ENCODE measurements at regions not wholly inside any gene's neighbourhood (a gene's known extent, or its start where the extent isn't known, plus 50 kb on each side); places are given as distances from the start of the nearest gene placed in this dataset.

DNA sequence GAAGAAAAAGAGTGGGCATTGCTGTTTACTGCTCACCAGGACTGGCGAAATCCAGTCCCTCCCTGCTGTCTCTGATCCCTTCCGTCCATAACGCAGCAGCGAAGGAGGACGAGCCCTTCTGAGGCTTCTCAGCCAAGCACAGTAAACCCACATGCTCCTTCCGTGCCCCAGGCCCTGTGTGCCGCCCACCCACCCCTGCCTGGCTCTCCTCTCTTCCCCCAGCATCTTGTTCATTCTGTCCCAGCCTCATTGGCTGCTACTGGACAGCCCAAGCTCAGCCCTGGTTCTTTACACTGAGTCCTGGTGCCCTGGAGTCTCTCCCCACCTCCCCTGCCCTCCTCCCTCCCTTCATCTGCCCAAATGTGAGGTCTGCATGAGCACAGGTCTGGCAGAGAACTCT is 559.7 kb downstream of the BRD1 start:
- Histone ChIP-seq H3K4me3 (no peak overlapping the region), H3K4me1 (replicated peaks in 1 of 2) (no peaks in the 10 kb centered on the region), H3K9me3 (replicated peaks in 1 of 3) (no peaks in the 10 kb centered on the region), H3K27me3 (no peaks in the 10 kb centered on the region), H3K36me3 (replicated peaks in 1 of 2) (no peaks in the 10 kb centered on the region), H3K27ac (no peak overlapping the region)
- DNase-seq, result no peak
- WGBS, 4 donors, result 37 to 51% (median 44%) methylated on average over 7 of the region's 7 CpGs
- TF ChIP-seq, protein P1, sequence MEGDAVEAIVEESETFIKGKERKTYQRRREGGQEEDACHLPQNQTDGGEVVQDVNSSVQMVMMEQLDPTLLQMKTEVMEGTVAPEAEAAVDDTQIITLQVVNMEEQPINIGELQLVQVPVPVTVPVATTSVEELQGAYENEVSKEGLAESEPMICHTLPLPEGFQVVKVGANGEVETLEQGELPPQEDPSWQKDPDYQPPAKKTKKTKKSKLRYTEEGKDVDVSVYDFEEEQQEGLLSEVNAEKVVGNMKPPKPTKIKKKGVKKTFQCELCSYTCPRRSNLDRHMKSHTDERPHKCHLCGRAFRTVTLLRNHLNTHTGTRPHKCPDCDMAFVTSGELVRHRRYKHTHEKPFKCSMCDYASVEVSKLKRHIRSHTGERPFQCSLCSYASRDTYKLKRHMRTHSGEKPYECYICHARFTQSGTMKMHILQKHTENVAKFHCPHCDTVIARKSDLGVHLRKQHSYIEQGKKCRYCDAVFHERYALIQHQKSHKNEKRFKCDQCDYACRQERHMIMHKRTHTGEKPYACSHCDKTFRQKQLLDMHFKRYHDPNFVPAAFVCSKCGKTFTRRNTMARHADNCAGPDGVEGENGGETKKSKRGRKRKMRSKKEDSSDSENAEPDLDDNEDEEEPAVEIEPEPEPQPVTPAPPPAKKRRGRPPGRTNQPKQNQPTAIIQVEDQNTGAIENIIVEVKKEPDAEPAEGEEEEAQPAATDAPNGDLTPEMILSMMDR (IDR thresholded peaks at IDR 0.05), result no peak
- no peak for TF ChIP-seq POLR2A (IDR thresholded peaks at IDR 0.05)
- intact Hi-C loops (cut with DNase I), result no loop called here

DNA sequence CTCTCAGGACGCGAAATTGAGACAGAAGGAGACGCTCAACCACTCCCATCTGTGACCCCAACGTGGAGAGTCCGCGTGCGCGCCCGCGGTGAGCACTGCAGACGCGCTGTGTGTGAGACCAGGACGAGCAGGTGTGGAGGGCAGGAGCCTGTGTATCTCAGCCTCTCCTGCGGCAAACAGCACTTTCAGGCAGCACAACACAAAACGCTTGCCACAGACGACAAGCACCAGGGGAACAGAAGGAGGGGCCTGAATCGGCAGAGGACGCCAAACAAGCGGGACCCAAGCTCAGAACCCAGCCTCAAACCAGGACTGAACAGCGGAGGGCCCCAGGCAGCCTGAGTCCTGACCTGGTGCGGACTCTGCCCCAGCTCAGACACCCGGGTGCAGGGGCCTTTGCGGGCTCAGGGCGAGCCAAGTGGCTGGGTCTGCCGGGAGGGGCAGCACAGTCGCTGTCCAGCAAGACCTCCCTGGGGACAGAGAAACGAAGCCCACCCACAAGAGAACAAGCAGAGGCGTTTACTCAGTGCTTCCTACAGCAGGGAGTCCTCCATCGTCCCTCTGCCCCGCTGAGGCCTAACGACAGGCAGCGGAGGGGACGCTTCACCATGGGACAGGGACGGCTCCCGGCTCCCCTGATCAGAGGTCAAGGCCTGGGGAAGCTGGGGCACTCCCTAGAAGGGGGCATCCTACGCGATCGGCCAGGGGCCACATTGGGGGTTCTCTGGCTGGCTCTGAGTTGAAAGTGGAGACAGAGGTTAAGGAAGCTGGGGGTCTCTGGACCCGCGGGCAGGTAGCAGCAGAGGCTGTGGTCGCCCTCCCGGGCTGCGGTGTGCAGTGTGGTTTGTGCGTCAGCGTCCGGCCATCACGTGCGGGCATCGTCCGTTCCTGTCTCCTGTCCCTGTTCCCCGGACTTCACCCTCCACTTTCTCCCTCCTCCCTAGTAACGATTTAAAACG is 560.8 kb downstream of the BRD1 start:
- no peaks in the 10 kb centered on the region for H3K4me1 ChIP-seq (replicated peaks in 1 of 2)
- no peaks in the 10 kb centered on the region for H3K27me3 ChIP-seq
- intact Hi-C loops (cut with DNase I), result no loop called here
- peak in 1 of 7 donors; percentile 5 for DNase-seq
- 52 to 55% (median 53%) methylated on average over 43 to 53 of the region's 53 CpGs for WGBS, 4 donors
- no peaks in the 10 kb centered on the region for H3K9me3 ChIP-seq (replicated peaks in 1 of 3)
- no peaks in the 10 kb centered on the region for H3K36me3 ChIP-seq (replicated peaks in 1 of 2)
- H3K4me3 ChIP-seq, result no peak overlapping the region
- no peak overlapping the region for H3K27ac ChIP-seq
- no peak for TF ChIP-seq POLR2A (IDR thresholded peaks at IDR 0.05)
- TF ChIP-seq, protein P1 (IDR thresholded peaks at IDR 0.05), result no peak

DNA sequence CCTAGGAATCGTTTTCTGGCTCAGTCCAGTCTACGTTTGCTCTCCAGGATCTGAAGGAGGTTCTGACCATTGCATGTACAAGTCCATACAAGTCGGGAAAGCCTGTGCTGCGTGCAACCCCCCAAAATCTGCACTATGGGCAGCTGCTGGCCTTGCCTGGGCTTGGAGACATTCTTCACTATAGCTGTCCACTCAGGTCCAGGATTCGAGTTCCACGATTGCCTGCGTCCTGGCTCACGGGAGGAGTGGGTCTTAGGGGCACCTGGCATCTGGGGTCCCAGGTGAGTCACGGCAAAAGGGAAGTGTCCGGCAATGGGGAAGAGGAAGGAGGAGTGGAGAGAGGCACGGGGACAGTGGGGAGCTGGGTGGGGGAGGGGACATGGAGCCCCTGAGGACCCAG is 563.0 kb downstream of the BRD1 start:
- intact Hi-C loops (cut with DNase I), result no loop called here
- TF ChIP-seq, protein P1 (IDR thresholded peaks at IDR 0.05), result no peak
- no peak for TF ChIP-seq POLR2A (IDR thresholded peaks at IDR 0.05)
- 64 to 81% (median 77%) methylated on average over 11 of the region's 11 CpGs for WGBS, 4 donors

DNA sequence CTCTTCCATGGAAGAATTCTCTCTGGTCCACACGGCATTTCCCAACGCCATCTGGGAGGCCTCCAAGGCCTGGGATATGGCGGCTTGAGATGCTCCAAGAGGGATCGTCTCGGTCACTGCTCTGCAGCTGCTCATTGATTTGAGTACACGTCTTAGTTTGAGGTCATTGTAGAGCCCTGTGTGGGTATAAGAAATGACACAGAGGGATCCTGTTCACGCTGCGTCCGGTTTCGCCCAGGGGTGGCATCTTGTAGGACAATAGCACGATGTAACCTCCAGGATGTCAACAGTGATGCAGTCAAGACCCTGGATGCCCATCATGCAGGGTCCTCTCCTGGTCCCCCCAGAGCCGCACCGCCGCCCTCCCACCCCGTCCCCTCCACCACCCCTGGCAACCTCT is 564.6 kb downstream of the BRD1 start:
- Histone ChIP-seq H3K9me3 (replicated peaks in 1 of 3) (no peaks in the 10 kb centered on the region), H3K4me3 (no peak overlapping the region), H3K36me3 (replicated peaks in 1 of 2) (no peaks in the 10 kb centered on the region), H3K27ac (no peak overlapping the region), H3K4me1 (replicated peaks in 1 of 2) (no peaks in the 10 kb centered on the region), H3K27me3 (no peaks in the 10 kb centered on the region)
- no peak for TF ChIP-seq POLR2A (IDR thresholded peaks at IDR 0.05)
- TF ChIP-seq, protein P1 (IDR thresholded peaks at IDR 0.05), result no peak
- 86 to 91% (median 89%) methylated on average over 11 to 15 of the region's 15 CpGs for WGBS, 4 donors
- intact Hi-C loops (cut with DNase I), result no loop called here
- DNase-seq, result no peak

More for the DNA sequence above, 563.0 kb downstream of the BRD1 start:
- H3K36me3 ChIP-seq (replicated peaks in 1 of 2), result no peaks in the 10 kb centered on the region
- H3K9me3 ChIP-seq (replicated peaks in 1 of 3), result no peaks in the 10 kb centered on the region
- peak in 1 of 7 donors; percentile 2 for DNase-seq
- H3K4me1 ChIP-seq (replicated peaks in 1 of 2), result no peaks in the 10 kb centered on the region
- no peaks in the 10 kb centered on the region for H3K27me3 ChIP-seq
- H3K4me3 ChIP-seq, result no peak overlapping the region
- H3K27ac ChIP-seq, result no peak overlapping the region

Measured in adrenal gland (tissue), 9 donors.